Smooth muscle cell (in vitro differentiated cells): ENCODE measurements at regions not wholly inside any gene's neighbourhood (a gene's known extent, or its start where the extent isn't known, plus 50 kb on each side); places are given as distances from the start of the nearest gene placed in this dataset.

Experiments
- DNase-seq: peaks from one replicate; lab custom pipeline; 2025; ENCODE audit not compliant: unreplicated experiment; lab: John Stamatoyannopoulos, UW
- H2AFZ ChIP-seq: fragments of 200-600 bp; sonication (generic); 2 replicates; pipeline ENCODE4 v1.6.0; 2016; ENCODE audit warnings: antibody characterized with exemption, low read depth, mild to moderate bottlenecking
- H3F3A ChIP-seq: fragments of 200-600 bp; sonication (generic); 2 replicates; pipeline ENCODE4 v1.6.0; 2017; ENCODE audit warnings: antibody characterized with exemption, low read depth
- H3K27ac ChIP-seq: fragments of 200-600 bp; sonication (generic); 2 replicates; pipeline ENCODE4 v1.5.1; 2016; ENCODE audit warnings: low read depth, mild to moderate bottlenecking
- H3K27me3 ChIP-seq: fragments of 200-600 bp; sonication (generic); 2 replicates; pipeline ENCODE4 v1.6.1; 2016; ENCODE audit warnings: low read depth, mild to moderate bottlenecking
- H3K36me3 ChIP-seq: fragments of 200-600 bp; sonication (generic); 2 replicates; pipeline ENCODE4 v1.5.1; 2016; ENCODE audit warnings: low read depth
- H3K4me1 ChIP-seq: fragments of 200-600 bp; sonication (generic); 2 replicates; pipeline ENCODE4 v1.5.1; 2016; ENCODE audit warnings: low read depth
- H3K4me2 ChIP-seq: fragments of 200-600 bp; sonication (generic); 2 replicates; pipeline ENCODE4 v1.6.0; 2016; ENCODE audit warnings: mild to moderate bottlenecking
- H3K4me3 ChIP-seq: fragments of 200-600 bp; sonication (generic); 2 replicates; pipeline ENCODE4 v1.5.1; 2016; ENCODE audit warnings: mild to moderate bottlenecking
- H3K79me2 ChIP-seq: fragments of 200-600 bp; sonication (generic); 2 replicates; pipeline ENCODE4 v1.6.0; 2016; ENCODE audit warnings: low read depth, mild to moderate bottlenecking
- H3K9ac ChIP-seq: fragments of 200-600 bp; sonication (generic); 2 replicates; pipeline ENCODE4 v1.6.0; 2016; ENCODE audit warnings: low read depth
- H3K9me3 ChIP-seq: fragments of 200-600 bp; sonication (generic); replicated peaks from 2 replicates; pipeline ENCODE4 v1.5.1; 2016; ENCODE audit warnings: low read depth
- H4K20me1 ChIP-seq: fragments of 200-600 bp; sonication (generic); 2 replicates; pipeline ENCODE4 v1.6.0; 2016; ENCODE audit warnings: low read depth
- WGBS: methylation state at CpG from one replicate; pipeline ENCODE4 v1.1.7; 2016; ENCODE audit warnings: low lambda C conversion rate; 5-methylcytosine and 5-hydroxymethylcytosine counted together
- TF ChIP-seq, protein P1 (sequence below): fragments of 200-600 bp; sonication (generic); IDR thresholded peaks from 2 replicates; pipeline ENCODE4 v1.5.1; 2017; ENCODE audit warnings: borderline replicate concordance, mild to moderate bottlenecking, antibody characterized with exemption; ENCODE audit not compliant: insufficient read depth, poor library complexity, severe bottlenecking

DNA sequence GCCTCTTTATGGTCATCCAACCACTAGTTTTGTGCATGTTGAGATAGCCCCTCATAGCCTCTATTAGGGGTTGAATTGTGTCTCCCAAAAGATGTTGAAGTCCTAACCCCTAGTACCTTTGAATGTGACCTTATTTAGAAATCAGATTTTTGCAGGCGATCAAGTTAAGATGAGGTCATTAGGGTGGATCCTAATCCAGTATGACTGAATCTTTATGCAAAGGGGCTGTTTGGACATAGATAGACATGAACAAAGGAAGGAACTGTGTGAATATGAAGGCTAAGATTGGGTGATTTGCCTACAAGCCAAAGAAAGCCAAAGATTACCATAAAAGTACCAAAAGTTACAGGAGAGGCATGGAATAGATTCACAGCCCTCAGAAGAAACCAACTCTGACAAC lies 209.6 kb downstream of the NUAK1 start:
- WGBS: 97% methylated on average over 1 of the region's 1 CpG
- Histone ChIP-seq H3K4me1 (peaks cover 21% of the 10 kb centered on the region), H3K36me3 (no peaks in the 10 kb centered on the region), H4K20me1 (no peaks in the 10 kb centered on the region), H3K4me3 (no peak overlapping the region), H3K9me3 (no peaks in the 10 kb centered on the region), H3K27ac (no peak overlapping the region), H3K9ac (no peak overlapping the region), H3K4me2 (no peak overlapping the region), H3K79me2 (no peaks in the 10 kb centered on the region), H3K27me3 (no peaks in the 10 kb centered on the region), H2AFZ (no peak overlapping the region), H3F3A (peaks cover 8% of the 10 kb centered on the region)
- DNase-seq: no peak
- TF ChIP-seq, protein P1, sequence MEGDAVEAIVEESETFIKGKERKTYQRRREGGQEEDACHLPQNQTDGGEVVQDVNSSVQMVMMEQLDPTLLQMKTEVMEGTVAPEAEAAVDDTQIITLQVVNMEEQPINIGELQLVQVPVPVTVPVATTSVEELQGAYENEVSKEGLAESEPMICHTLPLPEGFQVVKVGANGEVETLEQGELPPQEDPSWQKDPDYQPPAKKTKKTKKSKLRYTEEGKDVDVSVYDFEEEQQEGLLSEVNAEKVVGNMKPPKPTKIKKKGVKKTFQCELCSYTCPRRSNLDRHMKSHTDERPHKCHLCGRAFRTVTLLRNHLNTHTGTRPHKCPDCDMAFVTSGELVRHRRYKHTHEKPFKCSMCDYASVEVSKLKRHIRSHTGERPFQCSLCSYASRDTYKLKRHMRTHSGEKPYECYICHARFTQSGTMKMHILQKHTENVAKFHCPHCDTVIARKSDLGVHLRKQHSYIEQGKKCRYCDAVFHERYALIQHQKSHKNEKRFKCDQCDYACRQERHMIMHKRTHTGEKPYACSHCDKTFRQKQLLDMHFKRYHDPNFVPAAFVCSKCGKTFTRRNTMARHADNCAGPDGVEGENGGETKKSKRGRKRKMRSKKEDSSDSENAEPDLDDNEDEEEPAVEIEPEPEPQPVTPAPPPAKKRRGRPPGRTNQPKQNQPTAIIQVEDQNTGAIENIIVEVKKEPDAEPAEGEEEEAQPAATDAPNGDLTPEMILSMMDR: no peak

GRCh38 chr12:105930557-105931503 lies 207.9 kb downstream of the NUAK1 start:
- Histone ChIP-seq H3K4me3 (no peak overlapping the region), H3K9ac (no peak overlapping the region), H3K27me3 (no peaks in the 10 kb centered on the region), H2AFZ (peak overlapping the region; percentile 41), H4K20me1 (no peaks in the 10 kb centered on the region), H3F3A (peaks cover 21% of the 10 kb centered on the region), H3K79me2 (no peaks in the 10 kb centered on the region), H3K4me1 (peaks cover 25% of the 10 kb centered on the region), H3K27ac (no peak overlapping the region), H3K36me3 (no peaks in the 10 kb centered on the region), H3K9me3 (no peaks in the 10 kb centered on the region), H3K4me2 (no peak overlapping the region)
- DNase-seq: no peak
- TF ChIP-seq, protein P1: no peak
- WGBS: 95% methylated on average over 10 of the region's 10 CpGs

DNA sequence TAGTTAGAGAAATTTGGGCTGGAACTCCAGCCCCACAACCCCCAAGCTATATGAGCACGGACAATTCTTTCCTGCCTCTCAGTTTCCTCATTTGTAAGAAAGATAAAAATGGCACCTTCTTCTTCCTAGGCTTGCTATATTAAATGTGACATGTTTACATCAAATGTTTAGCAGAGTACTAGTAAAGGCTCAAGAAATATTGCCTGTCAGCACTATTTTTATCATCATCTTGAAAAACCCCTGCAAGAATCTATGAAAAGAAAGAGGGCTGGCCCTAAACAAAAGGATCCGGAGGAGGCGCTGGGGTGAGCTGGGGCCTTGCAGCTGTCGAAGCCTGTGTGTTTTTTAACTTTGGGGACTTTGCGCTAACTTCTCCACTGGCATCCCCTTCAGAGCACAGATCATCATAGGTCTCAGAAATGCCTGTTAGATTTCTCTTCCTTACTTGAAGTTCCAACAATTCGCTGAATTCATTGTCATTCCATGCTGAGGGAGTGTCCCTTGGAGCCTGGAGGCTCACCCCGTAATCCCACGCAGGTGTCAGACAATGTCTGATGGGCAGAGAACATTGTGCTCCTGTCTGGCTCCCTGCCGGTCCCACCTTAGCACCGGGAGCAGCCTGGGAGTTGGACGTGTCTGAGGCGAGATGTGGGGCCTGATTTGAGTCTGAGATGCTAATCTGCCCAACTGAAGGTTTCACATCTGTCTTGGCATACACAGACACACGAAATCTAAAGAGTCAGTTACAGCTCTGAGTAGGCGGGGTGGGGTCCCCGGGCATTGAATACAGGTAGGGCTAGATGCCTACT lies 206.8 kb downstream of the NUAK1 start:
- WGBS: 80% methylated on average over 15 of the region's 15 CpGs
- H4K20me1 ChIP-seq: no peaks in the 10 kb centered on the region
- DNase-seq: no peak
- no peak overlapping the region for H3K4me2 ChIP-seq
- TF ChIP-seq, protein P1: no peak
- H3K27ac ChIP-seq: peak overlapping the region; percentile 31
- H3K9ac ChIP-seq: no peak overlapping the region
- no peak overlapping the region for H3K4me3 ChIP-seq
- H2AFZ ChIP-seq: peak overlapping the region; percentile 41
- H3K9me3 ChIP-seq: no peaks in the 10 kb centered on the region
- no peaks in the 10 kb centered on the region for H3K36me3 ChIP-seq
- peaks cover 23% of the 10 kb centered on the region for H3F3A ChIP-seq
- no peaks in the 10 kb centered on the region for H3K27me3 ChIP-seq
- H3K79me2 ChIP-seq: no peaks in the 10 kb centered on the region
- H3K4me1 ChIP-seq: peaks cover 25% of the 10 kb centered on the region
